ENCODE measurements at regions not wholly inside any gene's neighbourhood (a gene's known extent, or its start where the extent isn't known, plus 50 kb on each side); places are given as distances from the start of the nearest gene placed in this dataset.
"Not testable (repeated sequence)": the region's sequence is repeated elsewhere in the genome, so short reads cannot be mapped to it uniquely, and the experiment has no call there.

GRCh38 chr12:95380997-95381786 is 92.8 kb upstream of the METAP2 start:
- Histone ChIP-seq H3K36me3 (no peaks in the 10 kb centered on the region), H3K9me3 (no peaks in the 10 kb centered on the region), H3K27me3 (no peaks in the 10 kb centered on the region), H3K27ac (peak overlapping the region; percentile 53 to 86 (median 68)), H3K4me3 (peak overlapping the region in 2 of 4 donors; percentile 1 to 6), H3K4me1 (peaks cover 0 to 7% (median 0%) of the 10 kb centered on the region in 4 donors)
- TF ChIP-seq POLR2A (IDR thresholded peaks at IDR 0.05) = no peak
- no peak for TF ChIP-seq CTCF (IDR thresholded peaks at IDR 0.05)
- peak; percentile 16 for TF ChIP-seq EP300 (IDR thresholded peaks at IDR 0.05; ENCODE audit: low read depth)
- peak; percentile 46 to 76 (median 56) for TF ChIP-seq POLR2AphosphoS5 (IDR thresholded peaks at IDR 0.05)
- intact Hi-C loops (cut with DNase I; ENCODE audit: low total_unique reads) (no loop called here), in situ Hi-C loops (cut with MboI; ENCODE audit: low pct_ligation_motif_present in 1 of 4, low pct_unique_long_range_greater_than_20kb in 1 of 4, low sequenced_read_pairs in 3 of 4) (no loop called here)
- WGBS, 2 donors (ENCODE audit: low coverage in 1 of 2) = 70 to 77% methylated on average over 2 to 5 of the region's 5 CpGs
- no peak for DNase-seq

- intact Hi-C loops (cut with DNase I; ENCODE audit: low total_unique reads); H3K9me3 ChIP-seq; H3K36me3 ChIP-seq; H3K4me3 ChIP-seq; H3K4me1 ChIP-seq; H3K27me3 ChIP-seq; DNase-seq; in situ Hi-C loops (cut with MboI; ENCODE audit: low pct_ligation_motif_present in 1 of 4, low pct_unique_long_range_greater_than_20kb in 1 of 4, low sequenced_read_pairs in 3 of 4): not testable (repeated sequence)
- WGBS, 2 donors (ENCODE audit: low coverage in 1 of 2) = 47 to 50% methylated on average over 6 to 8 of the region's 8 CpGs
- peak overlapping the region; percentile 45 to 86 (median 62) for H3K27ac ChIP-seq
Measured at GRCh38 chr12:95383920-95384319, 90.0 kb upstream of the METAP2 start.

DNA sequence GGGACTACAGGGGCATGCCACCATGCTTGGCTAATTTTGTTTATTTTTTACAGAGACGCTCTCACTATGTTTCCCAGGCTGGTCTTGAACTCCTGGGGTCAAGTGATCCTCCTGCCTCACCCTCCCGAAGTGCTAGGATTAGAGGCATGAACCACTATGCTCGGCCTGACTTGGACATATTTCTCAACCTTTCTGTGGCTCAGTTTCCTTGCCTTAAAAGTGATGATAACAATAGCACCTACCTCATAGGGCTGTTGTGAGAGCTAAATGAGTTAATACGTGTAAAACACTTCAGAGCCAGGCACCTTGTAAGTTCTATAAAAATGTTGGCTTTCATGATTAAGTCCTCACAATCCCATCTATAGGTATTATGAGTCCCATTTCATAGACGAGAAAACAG is 89.2 kb upstream of the METAP2 start:
- no peak for TF ChIP-seq CTCF (IDR thresholded peaks at IDR 0.05)
- no peak for TF ChIP-seq EP300 (IDR thresholded peaks at IDR 0.05; ENCODE audit: low read depth)
- no peak for TF ChIP-seq POLR2A (IDR thresholded peaks at IDR 0.05)
- no peak for TF ChIP-seq POLR2AphosphoS5 (IDR thresholded peaks at IDR 0.05)
- Histone ChIP-seq H3K27me3 (no peaks in the 10 kb centered on the region), H3K4me1 (peaks cover 0 to 7% (median 0%) of the 10 kb centered on the region in 4 donors), H3K9me3 (no peaks in the 10 kb centered on the region), H3K4me3 (peak overlapping the region in 1 of 4 donors; percentile 16), H3K36me3 (no peaks in the 10 kb centered on the region), H3K27ac (peak overlapping the region; percentile 51 to 86 (median 81))
- in situ Hi-C loops (cut with MboI; ENCODE audit: low pct_ligation_motif_present in 1 of 4, low pct_unique_long_range_greater_than_20kb in 1 of 4, low sequenced_read_pairs in 3 of 4) = no loop called here
- DNase-seq = no peak
- WGBS, 2 donors (ENCODE audit: low coverage in 1 of 2) = 72 to 74% methylated on average over 3 to 5 of the region's 5 CpGs
- intact Hi-C loops (cut with DNase I; ENCODE audit: low total_unique reads) = no loop called here

DNA sequence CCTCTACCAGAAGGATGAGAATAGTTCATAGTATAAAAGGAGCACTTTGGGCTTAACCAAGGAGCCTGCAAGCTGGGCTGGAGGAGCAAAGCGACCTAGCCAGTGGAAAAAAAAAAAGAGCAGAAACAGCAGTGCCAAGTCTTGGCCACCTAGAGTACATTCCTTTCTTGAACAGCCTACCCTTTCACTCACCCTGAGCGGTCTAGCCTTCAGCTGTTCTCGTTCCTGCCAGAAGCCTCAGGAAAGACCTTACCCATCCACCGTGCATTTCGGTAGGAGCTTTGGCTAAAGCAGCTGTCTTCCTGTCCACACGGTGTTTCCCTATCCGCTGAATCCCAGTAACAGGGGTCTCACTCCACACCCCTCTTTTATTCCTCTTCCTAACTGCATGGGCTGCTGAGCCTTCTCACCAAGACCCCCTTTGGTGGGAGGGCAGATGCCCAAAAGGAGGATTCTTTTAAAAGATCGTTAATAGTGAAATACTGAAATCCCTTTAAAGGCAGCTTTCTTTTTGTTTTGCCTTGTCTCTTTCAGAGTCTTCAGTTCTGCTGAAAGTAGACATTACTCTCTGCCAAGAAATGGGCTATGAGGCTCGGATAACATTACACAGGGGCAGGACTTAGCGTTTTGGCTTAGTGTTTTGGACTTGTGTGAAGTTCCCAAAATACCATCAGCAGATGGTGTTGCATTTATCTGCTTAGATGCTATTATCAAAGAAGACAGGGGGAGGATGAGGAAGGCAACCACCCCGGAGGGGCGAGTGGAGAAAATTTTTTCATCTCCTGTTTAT is 88.5 kb upstream of the METAP2 start:
- Histone ChIP-seq H3K36me3 (no peaks in the 10 kb centered on the region), H3K4me1 (peaks cover 0 to 7% (median 0%) of the 10 kb centered on the region in 4 donors), H3K27ac (peak overlapping the region; percentile 51 to 86 (median 81)), H3K27me3 (no peaks in the 10 kb centered on the region), H3K9me3 (no peaks in the 10 kb centered on the region), H3K4me3 (peak overlapping the region in 3 of 4 donors; percentile 4 to 24 (median 16))
- no peak for DNase-seq
- 49 to 62% methylated on average over 6 to 12 of the region's 12 CpGs for WGBS, 2 donors (ENCODE audit: low coverage in 1 of 2)
- intact Hi-C loops (cut with DNase I; ENCODE audit: low total_unique reads) = no loop called here
- TF ChIP-seq POLR2AphosphoS5 (IDR thresholded peaks at IDR 0.05) (peak in 2 of 3 donors; percentile 24 to 38), EP300 (IDR thresholded peaks at IDR 0.05; ENCODE audit: low read depth) (no peak)
- in situ Hi-C loops (cut with MboI; ENCODE audit: low pct_ligation_motif_present in 1 of 4, low pct_unique_long_range_greater_than_20kb in 1 of 4, low sequenced_read_pairs in 3 of 4) = no loop called here

- Histone ChIP-seq H3K36me3 (no peaks in the 10 kb centered on the region), H3K4me3 (no peak overlapping the region), H3K27me3 (no peaks in the 10 kb centered on the region), H3K27ac (peak overlapping the region; percentile 51 to 86 (median 81)), H3K9me3 (no peaks in the 10 kb centered on the region), H3K4me1 (peaks cover 0 to 7% (median 0%) of the 10 kb centered on the region in 4 donors)
- TF ChIP-seq POLR2AphosphoS5 (IDR thresholded peaks at IDR 0.05) (no peak), CTCF (IDR thresholded peaks at IDR 0.05) (no peak), EP300 (IDR thresholded peaks at IDR 0.05; ENCODE audit: low read depth) (no peak), POLR2A (IDR thresholded peaks at IDR 0.05) (no peak)
- in situ Hi-C loops (cut with MboI; ENCODE audit: low pct_ligation_motif_present in 1 of 4, low pct_unique_long_range_greater_than_20kb in 1 of 4, low sequenced_read_pairs in 3 of 4) = no loop called here
- no peak for DNase-seq
- intact Hi-C loops (cut with DNase I; ENCODE audit: low total_unique reads) = no loop called here
- WGBS, 2 donors (ENCODE audit: low coverage in 1 of 2) = 62 to 71% methylated on average over 1 of the region's 1 CpG
Measured at GRCh38 chr12:95386051-95386450, 87.9 kb upstream of the METAP2 start.

DNA sequence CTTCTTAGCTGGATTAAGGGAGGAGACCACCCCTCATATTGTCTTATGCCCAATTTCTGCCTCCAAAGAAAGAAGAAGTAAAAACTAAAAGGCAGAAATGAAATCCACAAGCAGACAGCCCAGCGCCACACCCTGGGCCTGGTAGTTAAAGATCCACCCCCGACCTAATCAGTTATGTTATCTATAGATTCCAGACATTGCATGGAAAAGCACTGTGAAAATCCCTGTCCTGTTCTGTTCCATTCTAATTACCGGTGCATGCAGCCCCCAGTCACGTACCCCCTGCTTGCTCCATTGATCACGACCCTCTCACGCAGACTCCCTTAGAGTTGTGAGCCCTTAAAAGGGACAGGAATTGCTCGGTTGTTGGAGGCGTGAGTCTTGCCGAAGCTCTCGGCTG is 85.7 kb upstream of the METAP2 start:
- DNase-seq; intact Hi-C loops (cut with DNase I; ENCODE audit: low total_unique reads); H3K4me3 ChIP-seq; H3K9me3 ChIP-seq; H3K27me3 ChIP-seq; in situ Hi-C loops (cut with MboI; ENCODE audit: low pct_ligation_motif_present in 1 of 4, low pct_unique_long_range_greater_than_20kb in 1 of 4, low sequenced_read_pairs in 3 of 4); H3K4me1 ChIP-seq; H3K27ac ChIP-seq; H3K36me3 ChIP-seq: not testable (repeated sequence)
- 89% methylated on average over 10 of the region's 10 CpGs; no CpG with 5 or more reads in 1 of the 2 donors for WGBS, 2 donors (ENCODE audit: low coverage in 1 of 2)

Data from transverse colon (tissue), 4 donors.